A549 (cell line): ENCODE measurements at regions not wholly inside any gene's neighbourhood (a gene's known extent, or its start where the extent isn't known, plus 50 kb on each side); places are given as distances from the start of the nearest gene placed in this dataset.

Experiments used
- CHD2 ChIP-seq: fragments of 150-350 bp; IDR thresholded peaks from 2 replicates; pipeline ENCODE4 v1.6.1; 2014; ENCODE audit warnings: low read length; ENCODE audit not compliant: partially characterized antibody
- EHMT2 ChIP-seq: fragments of 200-600 bp; sonication (generic); IDR thresholded peaks from 2 replicates; pipeline ENCODE4 v1.6.1; 2016; ENCODE audit warnings: antibody characterized with exemption, low read depth, mild to moderate bottlenecking, moderate library complexity
- EP300 ChIP-seq, 2 experiments: fragments of >200 bp; sonication (Bioruptor Twin); formaldehyde crosslinking; IDR thresholded peaks; 2 replicates in 1 of 2; 3 replicates in 1 of 2; pipeline ENCODE4 v1.6.1; 2016 to 2017
- ESRRA ChIP-seq: fragments of 150-350 bp; IDR thresholded peaks from 2 replicates; pipeline ENCODE4 v1.6.1; 2014; ENCODE audit warnings: mild to moderate bottlenecking, low read length, borderline replicate concordance
- HDAC2 ChIP-seq: fragments of 200-600 bp; sonication (generic); IDR thresholded peaks from 2 replicates; pipeline ENCODE4 v1.6.1; 2016
- MAZ ChIP-seq: fragments of 150-350 bp; IDR thresholded peaks from 2 replicates; pipeline ENCODE4 v1.6.1; 2014; ENCODE audit warnings: antibody characterized with exemption, low read depth, low read length, borderline replicate concordance
- POLR2A ChIP-seq: IDR thresholded peaks from 2 replicates; pipeline ENCODE4 v1.6.1; 2012; ENCODE audit warnings: mild to moderate bottlenecking, low read length
- RAD21 ChIP-seq, 2 experiments: fragments of >200 bp in 1 of 2; sonication (Bioruptor Twin) in 1 of 2; formaldehyde crosslinking in 1 of 2; IDR thresholded peaks in 1 of 2; conservative IDR thresholded peaks in 1 of 2; 2 replicates in 1 of 2; 3 replicates in 1 of 2; pipeline ENCODE4 v1.6.1; 2012 to 2018; ENCODE audit warnings: inconsistent platforms in 1 of 2
- TF ChIP-seq, protein P1 (sequence below): fragments of >200 bp; sonication (Bioruptor Twin); formaldehyde crosslinking; IDR thresholded peaks from 3 replicates; pipeline ENCODE4 v1.5.1; 2016
- TF ChIP-seq, protein P2 (sequence below): fragments of 200-600 bp; sonication (generic); IDR thresholded peaks from 2 replicates; pipeline ENCODE4 v1.6.1; 2016; ENCODE audit warnings: antibody characterized with exemption, mild to moderate bottlenecking, moderate library complexity
- TF ChIP-seq, protein P3 (sequence below): fragments of 450-650 bp; IDR thresholded peaks from 2 replicates; pipeline ENCODE4 v1.6.1; 2014; ENCODE audit warnings: antibody characterized with exemption
- TF ChIP-seq, protein P4 (sequence below): IDR thresholded peaks from 2 replicates; pipeline ENCODE4 v1.6.1; 2012; ENCODE audit warnings: low read depth, borderline replicate concordance
- TF ChIP-seq, protein P5 (sequence below): IDR thresholded peaks from 2 replicates; pipeline ENCODE4 v1.6.1; 2012

DNA sequence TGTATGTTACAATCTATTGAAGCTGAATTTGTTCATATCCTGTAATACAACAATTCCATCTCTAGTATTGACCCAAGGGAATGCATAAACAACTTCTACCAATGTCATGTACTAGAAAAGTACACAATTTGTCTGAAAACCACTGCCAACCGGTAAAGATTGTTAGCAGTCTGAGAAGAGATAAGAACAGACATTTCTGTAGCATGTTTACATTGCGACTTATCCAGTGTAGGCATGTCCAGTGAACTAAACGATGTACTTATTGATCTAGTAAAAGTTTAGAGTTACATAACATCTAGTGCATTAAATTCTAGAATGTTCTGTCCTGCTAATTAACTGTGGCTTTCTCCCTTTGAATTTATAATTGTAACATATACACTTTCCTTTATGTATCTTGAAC is 425.9 kb downstream of the SLITRK6 start:
- TF ChIP-seq, protein P1, sequence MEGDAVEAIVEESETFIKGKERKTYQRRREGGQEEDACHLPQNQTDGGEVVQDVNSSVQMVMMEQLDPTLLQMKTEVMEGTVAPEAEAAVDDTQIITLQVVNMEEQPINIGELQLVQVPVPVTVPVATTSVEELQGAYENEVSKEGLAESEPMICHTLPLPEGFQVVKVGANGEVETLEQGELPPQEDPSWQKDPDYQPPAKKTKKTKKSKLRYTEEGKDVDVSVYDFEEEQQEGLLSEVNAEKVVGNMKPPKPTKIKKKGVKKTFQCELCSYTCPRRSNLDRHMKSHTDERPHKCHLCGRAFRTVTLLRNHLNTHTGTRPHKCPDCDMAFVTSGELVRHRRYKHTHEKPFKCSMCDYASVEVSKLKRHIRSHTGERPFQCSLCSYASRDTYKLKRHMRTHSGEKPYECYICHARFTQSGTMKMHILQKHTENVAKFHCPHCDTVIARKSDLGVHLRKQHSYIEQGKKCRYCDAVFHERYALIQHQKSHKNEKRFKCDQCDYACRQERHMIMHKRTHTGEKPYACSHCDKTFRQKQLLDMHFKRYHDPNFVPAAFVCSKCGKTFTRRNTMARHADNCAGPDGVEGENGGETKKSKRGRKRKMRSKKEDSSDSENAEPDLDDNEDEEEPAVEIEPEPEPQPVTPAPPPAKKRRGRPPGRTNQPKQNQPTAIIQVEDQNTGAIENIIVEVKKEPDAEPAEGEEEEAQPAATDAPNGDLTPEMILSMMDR, result no peak
- TF ChIP-seq POLR2A, result no peak
- TF ChIP-seq, protein P2, sequence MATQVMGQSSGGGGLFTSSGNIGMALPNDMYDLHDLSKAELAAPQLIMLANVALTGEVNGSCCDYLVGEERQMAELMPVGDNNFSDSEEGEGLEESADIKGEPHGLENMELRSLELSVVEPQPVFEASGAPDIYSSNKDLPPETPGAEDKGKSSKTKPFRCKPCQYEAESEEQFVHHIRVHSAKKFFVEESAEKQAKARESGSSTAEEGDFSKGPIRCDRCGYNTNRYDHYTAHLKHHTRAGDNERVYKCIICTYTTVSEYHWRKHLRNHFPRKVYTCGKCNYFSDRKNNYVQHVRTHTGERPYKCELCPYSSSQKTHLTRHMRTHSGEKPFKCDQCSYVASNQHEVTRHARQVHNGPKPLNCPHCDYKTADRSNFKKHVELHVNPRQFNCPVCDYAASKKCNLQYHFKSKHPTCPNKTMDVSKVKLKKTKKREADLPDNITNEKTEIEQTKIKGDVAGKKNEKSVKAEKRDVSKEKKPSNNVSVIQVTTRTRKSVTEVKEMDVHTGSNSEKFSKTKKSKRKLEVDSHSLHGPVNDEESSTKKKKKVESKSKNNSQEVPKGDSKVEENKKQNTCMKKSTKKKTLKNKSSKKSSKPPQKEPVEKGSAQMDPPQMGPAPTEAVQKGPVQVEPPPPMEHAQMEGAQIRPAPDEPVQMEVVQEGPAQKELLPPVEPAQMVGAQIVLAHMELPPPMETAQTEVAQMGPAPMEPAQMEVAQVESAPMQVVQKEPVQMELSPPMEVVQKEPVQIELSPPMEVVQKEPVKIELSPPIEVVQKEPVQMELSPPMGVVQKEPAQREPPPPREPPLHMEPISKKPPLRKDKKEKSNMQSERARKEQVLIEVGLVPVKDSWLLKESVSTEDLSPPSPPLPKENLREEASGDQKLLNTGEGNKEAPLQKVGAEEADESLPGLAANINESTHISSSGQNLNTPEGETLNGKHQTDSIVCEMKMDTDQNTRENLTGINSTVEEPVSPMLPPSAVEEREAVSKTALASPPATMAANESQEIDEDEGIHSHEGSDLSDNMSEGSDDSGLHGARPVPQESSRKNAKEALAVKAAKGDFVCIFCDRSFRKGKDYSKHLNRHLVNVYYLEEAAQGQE, result no peak
- TF ChIP-seq, protein P3, sequence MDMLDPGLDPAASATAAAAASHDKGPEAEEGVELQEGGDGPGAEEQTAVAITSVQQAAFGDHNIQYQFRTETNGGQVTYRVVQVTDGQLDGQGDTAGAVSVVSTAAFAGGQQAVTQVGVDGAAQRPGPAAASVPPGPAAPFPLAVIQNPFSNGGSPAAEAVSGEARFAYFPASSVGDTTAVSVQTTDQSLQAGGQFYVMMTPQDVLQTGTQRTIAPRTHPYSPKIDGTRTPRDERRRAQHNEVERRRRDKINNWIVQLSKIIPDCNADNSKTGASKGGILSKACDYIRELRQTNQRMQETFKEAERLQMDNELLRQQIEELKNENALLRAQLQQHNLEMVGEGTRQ, result no peak
- TF ChIP-seq HDAC2, result no peak
- TF ChIP-seq EHMT2, result no peak
- TF ChIP-seq EP300 (IDR thresholded peaks at IDR 0.05), result no peak
- no peak for TF ChIP-seq RAD21 (conservative IDR thresholded peaks at IDR 0.05 in 1 of 2, IDR thresholded peaks at IDR 0.05 in 1 of 2)
- TF ChIP-seq MAZ, result no peak
- no peak for TF ChIP-seq ESRRA
- no peak for TF ChIP-seq CHD2
- TF ChIP-seq, protein P4, sequence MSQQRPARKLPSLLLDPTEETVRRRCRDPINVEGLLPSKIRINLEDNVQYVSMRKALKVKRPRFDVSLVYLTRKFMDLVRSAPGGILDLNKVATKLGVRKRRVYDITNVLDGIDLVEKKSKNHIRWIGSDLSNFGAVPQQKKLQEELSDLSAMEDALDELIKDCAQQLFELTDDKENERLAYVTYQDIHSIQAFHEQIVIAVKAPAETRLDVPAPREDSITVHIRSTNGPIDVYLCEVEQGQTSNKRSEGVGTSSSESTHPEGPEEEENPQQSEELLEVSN, result no peak
- TF ChIP-seq, protein P5, sequence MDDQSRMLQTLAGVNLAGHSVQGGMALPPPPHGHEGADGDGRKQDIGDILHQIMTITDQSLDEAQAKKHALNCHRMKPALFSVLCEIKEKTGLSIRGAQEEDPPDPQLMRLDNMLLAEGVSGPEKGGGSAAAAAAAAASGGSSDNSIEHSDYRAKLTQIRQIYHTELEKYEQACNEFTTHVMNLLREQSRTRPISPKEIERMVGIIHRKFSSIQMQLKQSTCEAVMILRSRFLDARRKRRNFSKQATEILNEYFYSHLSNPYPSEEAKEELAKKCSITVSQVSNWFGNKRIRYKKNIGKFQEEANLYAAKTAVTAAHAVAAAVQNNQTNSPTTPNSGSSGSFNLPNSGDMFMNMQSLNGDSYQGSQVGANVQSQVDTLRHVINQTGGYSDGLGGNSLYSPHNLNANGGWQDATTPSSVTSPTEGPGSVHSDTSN, result no peak
